ENCODE measurements at regions not wholly inside any gene's neighbourhood (a gene's known extent, or its start where the extent isn't known, plus 50 kb on each side); places are given as distances from the start of the nearest gene placed in this dataset.

GRCh38 chr11:37630866-37631265 is 1032.8 kb upstream of the RAG2 start:
- TF ChIP-seq ATF6 (CRISPR knock-in tag; IDR thresholded peaks at IDR 0.05) (no peak), GABPB1 (CRISPR knock-in tag; IDR thresholded peaks at IDR 0.05) (no peak), CBFB (CRISPR knock-in tag; IDR thresholded peaks at IDR 0.05; ENCODE audit: low read depth) (no peak), TEAD4 (CRISPR knock-in tag; IDR thresholded peaks at IDR 0.05) (no peak), SP1 (CRISPR knock-in tag; conservative IDR thresholded peaks at IDR 0.05) (no peak), SOX15 (CRISPR knock-in tag; IDR thresholded peaks at IDR 0.05) (no peak), FOXJ3 (CRISPR knock-in tag; IDR thresholded peaks at IDR 0.05; ENCODE audit: borderline replicate concordance) (no peak), NFYB (CRISPR knock-in tag; conservative IDR thresholded peaks at IDR 0.05; ENCODE audit: low read depth) (no peak), JUN (CRISPR knock-in tag; IDR thresholded peaks at IDR 0.05) (no peak), IRF2 (CRISPR knock-in tag; IDR thresholded peaks at IDR 0.05; ENCODE audit: borderline replicate concordance, low read depth) (no peak), MAX (CRISPR knock-in tag; IDR thresholded peaks at IDR 0.05) (no peak), SMAD3 (CRISPR knock-in tag; IDR thresholded peaks at IDR 0.05; ENCODE audit: borderline replicate concordance) (no peak)
- TF ChIP-seq, protein P1, sequence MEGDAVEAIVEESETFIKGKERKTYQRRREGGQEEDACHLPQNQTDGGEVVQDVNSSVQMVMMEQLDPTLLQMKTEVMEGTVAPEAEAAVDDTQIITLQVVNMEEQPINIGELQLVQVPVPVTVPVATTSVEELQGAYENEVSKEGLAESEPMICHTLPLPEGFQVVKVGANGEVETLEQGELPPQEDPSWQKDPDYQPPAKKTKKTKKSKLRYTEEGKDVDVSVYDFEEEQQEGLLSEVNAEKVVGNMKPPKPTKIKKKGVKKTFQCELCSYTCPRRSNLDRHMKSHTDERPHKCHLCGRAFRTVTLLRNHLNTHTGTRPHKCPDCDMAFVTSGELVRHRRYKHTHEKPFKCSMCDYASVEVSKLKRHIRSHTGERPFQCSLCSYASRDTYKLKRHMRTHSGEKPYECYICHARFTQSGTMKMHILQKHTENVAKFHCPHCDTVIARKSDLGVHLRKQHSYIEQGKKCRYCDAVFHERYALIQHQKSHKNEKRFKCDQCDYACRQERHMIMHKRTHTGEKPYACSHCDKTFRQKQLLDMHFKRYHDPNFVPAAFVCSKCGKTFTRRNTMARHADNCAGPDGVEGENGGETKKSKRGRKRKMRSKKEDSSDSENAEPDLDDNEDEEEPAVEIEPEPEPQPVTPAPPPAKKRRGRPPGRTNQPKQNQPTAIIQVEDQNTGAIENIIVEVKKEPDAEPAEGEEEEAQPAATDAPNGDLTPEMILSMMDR (IDR thresholded peaks at IDR 0.05), result no peak

All from WTC11 (cell line).